ENCODE measurements at regions not wholly inside any gene's neighbourhood (a gene's known extent, or its start where the extent isn't known, plus 50 kb on each side); places are given as distances from the start of the nearest gene placed in this dataset.

- TF ChIP-seq PKNOX1 (IDR thresholded peaks at IDR 0.05) = no peak
- TF ChIP-seq BHLHE40 (IDR thresholded peaks at IDR 0.05; ENCODE audit: borderline replicate concordance) = no peak
- no peak for TF ChIP-seq SP1 (IDR thresholded peaks at IDR 0.05)
- no peak for TF ChIP-seq LEF1 (IDR thresholded peaks at IDR 0.05; ENCODE audit: borderline replicate concordance)
- TF ChIP-seq ZNF384 (IDR thresholded peaks at IDR 0.05) = no peak
- no peak for TF ChIP-seq SUZ12 (IDR thresholded peaks at IDR 0.05)
- no peak for TF ChIP-seq L3MBTL2 (conservative IDR thresholded peaks at IDR 0.05)
These were observed 74.3 kb downstream of the NCOR2 start for GRCh38 chr12:124492879-124493808.
